Neural cell (in vitro differentiated cells): ENCODE measurements at regions not wholly inside any gene's neighbourhood (a gene's known extent, or its start where the extent isn't known, plus 50 kb on each side); places are given as distances from the start of the nearest gene placed in this dataset.
A peak's percentile ranks its signal among the peaks of the same experiment; 100 is the strongest.

ENCODE experiments used
- H2AFZ ChIP-seq: fragments of 200-600, 300-800 bp; sonication (generic), shearing (Covaris generic); 2 replicates; pipeline ENCODE4 v1.6.0; 2014; ENCODE audit warnings: low read depth, mild to moderate bottlenecking, antibody characterized with exemption, low read length, moderate library complexity
- H3F3A ChIP-seq: fragments of 200-600 bp; shearing (Covaris generic); 2 replicates; pipeline ENCODE4 v1.6.1; 2016; ENCODE audit warnings: mild to moderate bottlenecking, moderate library complexity, mixed read lengths, antibody characterized with exemption, low read length; ENCODE audit not compliant: insufficient read depth, poor library complexity, severe bottlenecking
- H3K27ac ChIP-seq: fragments of 200-600, 300-800 bp; sonication (generic), shearing (Covaris generic); 2 replicates; pipeline ENCODE4 v1.5.1; 2014; ENCODE audit warnings: mild to moderate bottlenecking, low read length, moderate library complexity
- H3K27me3 ChIP-seq: fragments of 300-800, 200-600 bp; sonication (generic), shearing (Covaris generic); 2 replicates; pipeline ENCODE4 v1.6.0; 2014; ENCODE audit warnings: mild to moderate bottlenecking, low read depth, low read length, moderate library complexity; ENCODE audit not compliant: insufficient read depth
- H3K36me3 ChIP-seq: fragments of 300-800, 200-600 bp; sonication (generic), shearing (Covaris generic); 2 replicates; pipeline ENCODE4 v1.5.1; 2014; ENCODE audit warnings: mild to moderate bottlenecking, antibody characterized with exemption, low read length, moderate library complexity; ENCODE audit not compliant: insufficient read depth
- H3K4me2 ChIP-seq: fragments of 300-800, 200-600 bp; sonication (generic), shearing (Covaris generic); 2 replicates; pipeline ENCODE4 v1.6.0; 2014; ENCODE audit warnings: mild to moderate bottlenecking, low read length
- H3K4me3 ChIP-seq: fragments of 300-800, 200-600 bp; sonication (generic), shearing (Covaris generic); 2 replicates; pipeline ENCODE4 v1.5.1; 2014; ENCODE audit warnings: mild to moderate bottlenecking, low read length, moderate library complexity
- H3K79me2 ChIP-seq: fragments of 200-600 bp; shearing (Covaris generic); replicated peaks from 2 replicates; pipeline ENCODE4 v1.6.0; 2014; ENCODE audit warnings: mild to moderate bottlenecking, low read length, moderate library complexity; ENCODE audit not compliant: insufficient read depth
- H3K9ac ChIP-seq: fragments of 300-800, 200-600 bp; sonication (generic), shearing (Covaris generic); 2 replicates; pipeline ENCODE4 v1.6.1; 2016; ENCODE audit warnings: mild to moderate bottlenecking, low read length, mixed read lengths
- H3K9me2 ChIP-seq: fragments of 200-600 bp; shearing (Covaris generic); 2 replicates; pipeline ENCODE4 v1.6.1; 2016; ENCODE audit warnings: mild to moderate bottlenecking, low read length, mixed read lengths; ENCODE audit not compliant: insufficient read depth
- H3K9me3 ChIP-seq: fragments of 200-600, 300-800 bp; sonication (generic), shearing (Covaris generic); 2 replicates; pipeline ENCODE4 v1.6.1; 2016; ENCODE audit warnings: mild to moderate bottlenecking, mixed run types, low read length, moderate library complexity, mixed read lengths
- H4K20me1 ChIP-seq: fragments of 200-600 bp; shearing (Covaris generic); 2 replicates; pipeline ENCODE4 v1.6.1; 2016; ENCODE audit warnings: mild to moderate bottlenecking, mixed run types; ENCODE audit not compliant: insufficient read depth
- CTCF ChIP-seq: fragments of 450-650 bp; IDR thresholded peaks from 2 replicates; pipeline ENCODE4 v1.5.1; 2014; ENCODE audit warnings: antibody characterized with exemption, mild to moderate bottlenecking, moderate library complexity; ENCODE audit not compliant: poor library complexity, severe bottlenecking
- EP300 ChIP-seq: fragments of 450-650 bp; conservative IDR thresholded peaks from 2 replicates; pipeline ENCODE4 v1.6.1; 2014; ENCODE audit warnings: antibody characterized with exemption, mild to moderate bottlenecking, moderate library complexity; ENCODE audit not compliant: poor library complexity, severe bottlenecking
- EZH2 ChIP-seq: fragments of 200-600, 300-800 bp; shearing (Covaris generic), sonication (generic); IDR thresholded peaks from 2 replicates; pipeline ENCODE4 v1.6.1; 2014; ENCODE audit warnings: antibody characterized with exemption, low read length, borderline replicate concordance, mild to moderate bottlenecking; ENCODE audit not compliant: insufficient read depth, poor library complexity, severe bottlenecking
- MXI1 ChIP-seq: fragments of 450-650 bp; conservative IDR thresholded peaks from 2 replicates; pipeline ENCODE4 v1.6.1; 2014; ENCODE audit warnings: antibody characterized with exemption, mild to moderate bottlenecking; ENCODE audit not compliant: poor library complexity, severe bottlenecking
- POLR2AphosphoS5 ChIP-seq: IDR thresholded peaks from 2 replicates; pipeline ENCODE4 v1.6.1; 2012
- RAD21 ChIP-seq: fragments of 450-650 bp; conservative IDR thresholded peaks from 2 replicates; pipeline ENCODE4 v1.6.1; 2014; ENCODE audit warnings: antibody characterized with exemption, mild to moderate bottlenecking, moderate library complexity
- REST ChIP-seq: IDR thresholded peaks from 2 replicates; pipeline ENCODE4 v1.6.1; 2012; ENCODE audit warnings: borderline replicate concordance
- SMC3 ChIP-seq: fragments of 450-650 bp; conservative IDR thresholded peaks from 2 replicates; pipeline ENCODE4 v1.6.1; 2014; ENCODE audit warnings: antibody characterized with exemption, mild to moderate bottlenecking, moderate library complexity; ENCODE audit not compliant: poor library complexity
- TAF1 ChIP-seq: IDR thresholded peaks from 2 replicates; pipeline ENCODE4 v1.6.1; 2012; ENCODE audit warnings: low read depth

GRCh38 chr7:106569500-106569929 is 91.4 kb downstream of the CCDC71L start:
- Histone ChIP-seq H3K9me3 (no peaks in the 10 kb centered on the region), H3K79me2 (no peaks in the 10 kb centered on the region), H3F3A (no peaks in the 10 kb centered on the region), H3K9me2 (no peaks in the 10 kb centered on the region), H3K9ac (no peak overlapping the region), H3K27ac (no peak overlapping the region), H3K27me3 (no peaks in the 10 kb centered on the region), H2AFZ (no peak overlapping the region), H3K4me3 (no peak overlapping the region), H4K20me1 (no peaks in the 10 kb centered on the region), H3K36me3 (no peaks in the 10 kb centered on the region), H3K4me2 (no peak overlapping the region)
- TF ChIP-seq RAD21 (no peak), REST (no peak), EZH2 (no peak)

GRCh38 chr7:106568680-106569499 is 92.1 kb downstream of the CCDC71L start:
- no peak overlapping the region for H3K9ac ChIP-seq
- no peaks in the 10 kb centered on the region for H3K9me3 ChIP-seq
- H2AFZ ChIP-seq = peak overlapping the region; percentile 9
- no peak for TF ChIP-seq TAF1
- no peak for TF ChIP-seq REST
- TF ChIP-seq EZH2 = no peak
- TF ChIP-seq POLR2AphosphoS5 = no peak
- TF ChIP-seq CTCF = no peak
- TF ChIP-seq EP300 = no peak
- TF ChIP-seq MXI1 = no peak
- no peak for TF ChIP-seq SMC3
- TF ChIP-seq RAD21 = no peak
- no peak overlapping the region for H3K27ac ChIP-seq
- H3K79me2 ChIP-seq = no peaks in the 10 kb centered on the region
- H3K4me2 ChIP-seq = no peak overlapping the region
- no peaks in the 10 kb centered on the region for H3K9me2 ChIP-seq
- no peak overlapping the region for H3K4me3 ChIP-seq
- H4K20me1 ChIP-seq = no peaks in the 10 kb centered on the region
- no peaks in the 10 kb centered on the region for H3F3A ChIP-seq
- no peaks in the 10 kb centered on the region for H3K36me3 ChIP-seq
- H3K27me3 ChIP-seq = no peaks in the 10 kb centered on the region
